HepG2 (cell line): ENCODE measurements at regions not wholly inside any gene's neighbourhood (a gene's known extent, or its start where the extent isn't known, plus 50 kb on each side); places are given as distances from the start of the nearest gene placed in this dataset.

ENCODE experiments used
- ATAC-seq: fragments of 200-7000 bp; cut with Tn5 transposase; 3 replicates; pipeline ENCODE4 v1.9.1; 2020; ENCODE audit warnings: mild to moderate bottlenecking, moderate library complexity
- BruUV-seq: library from RNA; stranded (reverse); fragments of 400-500 nt; replicated peaks from 2 replicates; lab custom pipeline; 2021; lab: Mats Ljungman, UMichigan
- CTCF ChIA-PET: fragments of 300-600 bp; formaldehyde crosslinking; extraction: SDS; loops from one replicate; lab custom pipeline; 2021; ENCODE audit warnings: low total read pairs, inconsistent platforms, low intra/inter-chr PET ratio; lab: Yijun Ruan, JAX
- POLR2A ChIA-PET: fragments of 350-600 bp; sonication (Branson Sonifier 250); formaldehyde crosslinking; loops from one replicate; lab custom pipeline; 2020; ENCODE audit warnings: antibody characterized with exemption, inconsistent platforms; lab: Yijun Ruan, JAX
- DNase-seq: peaks from one replicate; pipeline ENCODE4 v3.0.0-alpha.2; 2015; ENCODE audit warnings: low spot score
- FAIRE-seq: peaks from 3 replicates; lab custom pipeline; 2011; peaks lifted over from hg19 to GRCh38; lab: Jason Lieb, UNC
- H2AFZ ChIP-seq: one replicate; pipeline ENCODE4 v1.6.1; 2011; ENCODE audit warnings: low read length, inconsistent platforms
- H3K27ac ChIP-seq: fragments of 300-600 bp; 3 replicates; pipeline ENCODE4 v1.8.0; 2011; ENCODE audit warnings: mixed run types, mild to moderate bottlenecking, mixed read lengths, low read length, inconsistent platforms; ENCODE audit not compliant: insufficient read depth; ENCODE audit errors: extremely low read length
- H3K27me3 ChIP-seq, 2 experiments: fragments of 200-600 bp in 1 of 2; 2 replicates in 1 of 2; 3 replicates in 1 of 2; pipeline versions ENCODE4 v1.6.0 to v1.8.0; 2011; ENCODE audit warnings: low read length in 2 of 2, mild to moderate bottlenecking in 2 of 2, moderate library complexity in 2 of 2, inconsistent platforms in 1 of 2; ENCODE audit not compliant: insufficient read depth in 2 of 2, control insufficient read depth in 1 of 2
- H3K36me3 ChIP-seq, 2 experiments: fragments of 200-600 bp in 1 of 2; replicated peaks in 1 of 2; 2 replicates in 1 of 2; 3 replicates in 1 of 2; pipeline versions ENCODE4 v1.5.1 to v1.8.0; 2011; ENCODE audit warnings: low read length in 2 of 2, inconsistent platforms in 1 of 2; ENCODE audit not compliant: insufficient read depth in 2 of 2, control insufficient read depth in 1 of 2
- H3K4me1 ChIP-seq: 2 replicates; pipeline ENCODE4 v1.5.1; 2012; ENCODE audit warnings: low read length, inconsistent platforms; ENCODE audit not compliant: insufficient read depth
- H3K4me2 ChIP-seq: 2 replicates; pipeline ENCODE4 v1.6.0; 2011; ENCODE audit warnings: low read depth, low read length, inconsistent platforms
- H3K4me3 ChIP-seq, 3 experiments: fragments of 200-600 bp in 1 of 3; sonication (generic), shearing (Covaris generic) in 1 of 3; replicated peaks in 1 of 3; 2 replicates each; pipeline ENCODE4 v1.5.1; 2011 to 2016; ENCODE audit warnings: low read length in 3 of 3, inconsistent platforms in 2 of 3, low read depth in 2 of 3, mild to moderate bottlenecking in 2 of 3, control low read depth in 1 of 3, mixed read lengths in 1 of 3; ENCODE audit not compliant: insufficient read depth in 1 of 3
- H3K79me2 ChIP-seq: one replicate; pipeline ENCODE4 v1.6.1; 2011; ENCODE audit warnings: low read length, inconsistent platforms; ENCODE audit not compliant: insufficient read depth
- H3K9ac ChIP-seq: 2 replicates; pipeline ENCODE4 v1.6.0; 2011; ENCODE audit warnings: mild to moderate bottlenecking, low read depth, low read length, inconsistent platforms; ENCODE audit not compliant: insufficient read depth
- H3K9me3 ChIP-seq: 2 replicates; pipeline ENCODE4 v1.5.1; 2012; ENCODE audit warnings: mild to moderate bottlenecking, low read length
- H4K20me1 ChIP-seq: 2 replicates; pipeline ENCODE4 v1.6.0; 2011; ENCODE audit warnings: inconsistent platforms, mild to moderate bottlenecking, low read length, moderate library complexity; ENCODE audit not compliant: insufficient read depth
- CREB3 ChIP-seq: sonication (generic); formaldehyde crosslinking; IDR thresholded peaks from 2 replicates; pipeline ENCODE4 v1.5.0; 2020; ENCODE audit warnings: missing genetic modification reagents
- CREM ChIP-seq, 2 experiments: sonication (generic) in 1 of 2; formaldehyde crosslinking in 1 of 2; IDR thresholded peaks; 2 replicates each; pipeline versions ENCODE4 v1.4.0 to v1.6.1; 2016 to 2020; ENCODE audit warnings: antibody characterized with exemption in 1 of 2, mild to moderate bottlenecking in 1 of 2, missing genetic modification reagents in 1 of 2
- CSRNP1 ChIP-seq: sonication (generic); formaldehyde crosslinking; IDR thresholded peaks from 2 replicates; pipeline ENCODE4 v1.8.1; 2023; ENCODE audit warnings: mild to moderate bottlenecking, missing genetic modification reagents
- EED ChIP-seq: sonication (generic); formaldehyde crosslinking; IDR thresholded peaks from 2 replicates; pipeline ENCODE4 v1.5.0; 2020; ENCODE audit warnings: mild to moderate bottlenecking, missing genetic modification reagents
- HMG20B ChIP-seq: conservative IDR thresholded peaks from 2 replicates; pipeline ENCODE4 v1.6.1; 2016; ENCODE audit warnings: missing genetic modification reagents, missing compliant biosample characterization
- HMGA1 ChIP-seq: sonication (generic); formaldehyde crosslinking; conservative IDR thresholded peaks from 2 replicates; pipeline ENCODE4 v1.4.0; 2020; ENCODE audit warnings: missing genetic modification reagents
- MAX ChIP-seq: IDR thresholded peaks from 2 replicates; pipeline ENCODE4 v1.6.1; 2012; ENCODE audit warnings: inconsistent platforms
- NFE2L2 ChIP-seq: fragments of 150-350 bp; IDR thresholded peaks from 2 replicates; pipeline ENCODE4 v1.6.1; 2014; ENCODE audit warnings: low read length
- PATZ1 ChIP-seq: sonication (generic); formaldehyde crosslinking; IDR thresholded peaks from 2 replicates; pipeline ENCODE4 v1.4.0; 2020; ENCODE audit warnings: missing genetic modification reagents
- SRSF9 ChIP-seq: fragments of 200-400 bp; formaldehyde crosslinking; IDR thresholded peaks from 2 replicates; pipeline ENCODE4 v1.6.1; 2018; ENCODE audit warnings: borderline replicate concordance, mild to moderate bottlenecking, low read depth, low read length; ENCODE audit not compliant: insufficient read depth, poor library complexity, severe bottlenecking
- YEATS2 ChIP-seq: sonication (generic); formaldehyde crosslinking; IDR thresholded peaks from 2 replicates; pipeline ENCODE4 v1.4.0; 2020; ENCODE audit warnings: missing genetic modification reagents, borderline replicate concordance
- ZBED4 ChIP-seq: sonication (generic); formaldehyde crosslinking; IDR thresholded peaks from 2 replicates; pipeline ENCODE4 v1.4.0; 2020; ENCODE audit warnings: missing genetic modification reagents, borderline replicate concordance
- ZMYM4 ChIP-seq: sonication (generic); formaldehyde crosslinking; IDR thresholded peaks from 2 replicates; pipeline ENCODE4 v1.8.1; 2023; ENCODE audit warnings: mild to moderate bottlenecking, missing genetic modification reagents
- ZNF251 ChIP-seq: sonication (generic); formaldehyde crosslinking; IDR thresholded peaks from 2 replicates; pipeline ENCODE4 v1.9.0; 2021; ENCODE audit warnings: mild to moderate bottlenecking, missing genetic modification reagents
- ZNF567 ChIP-seq: sonication (generic); formaldehyde crosslinking; IDR thresholded peaks from 2 replicates; pipeline ENCODE4 v1.8.1; 2023; ENCODE audit warnings: mild to moderate bottlenecking, missing genetic modification reagents, borderline replicate concordance
- ZNF577 ChIP-seq: sonication (generic); formaldehyde crosslinking; IDR thresholded peaks from 2 replicates; pipeline ENCODE4 v1.4.0; 2020; ENCODE audit warnings: mild to moderate bottlenecking, low read depth, missing genetic modification reagents, borderline replicate concordance
- WGBS: methylation state at CpG from one replicate; pipeline ENCODE4 v1.1.6; 2017; ENCODE audit warnings: low lambda C conversion rate; 5-methylcytosine and 5-hydroxymethylcytosine counted together
- in situ Hi-C: cut with HindIII; loops from 2 replicates; pipeline ENCODE4 v1.10.0; 2017; ENCODE audit warnings: low pct_unique_long_range_greater_than_20kb; ENCODE audit not compliant: extremely low pct_ligation_motif_present
- intact Hi-C: fragments of 100-400 bp; cut with micrococcal nuclease; formaldehyde crosslinking; loops from one replicate; pipeline ENCODE4 v1.10.0; 2022; ENCODE audit not compliant: unreplicated experiment

- intact Hi-C loops: no loop called here
These were observed 69.2 kb downstream of the CYB561 start for GRCh38 chr17:63376949-63377348.

More at GRCh38 chr17:63376949-63377348, 69.2 kb downstream of the CYB561 start:
- no peak overlapping the region for H2AFZ ChIP-seq
- no peak for ATAC-seq
- no peak overlapping the region for H3K9ac ChIP-seq
- WGBS: 3% methylated on average over 3 of the region's 3 CpGs
- no TSS peak for BruUV-seq
- CTCF ChIA-PET: no interaction called here
- in situ Hi-C loops: no loop called here
- peaks cover 0 to 5% of the 10 kb centered on the region in 2 experiments; a peak in 2 of 5 replicates for H3K27me3 ChIP-seq
- H3K27ac ChIP-seq: no peak overlapping the region
- H3K4me1 ChIP-seq: no peaks in the 10 kb centered on the region
- no peak overlapping the region for H3K4me3 ChIP-seq
- no peaks in the 10 kb centered on the region for H3K36me3 ChIP-seq
- no peak for DNase-seq
- no peaks in the 10 kb centered on the region for H4K20me1 ChIP-seq
- H3K9me3 ChIP-seq: peaks cover 11% of the 10 kb centered on the region; the same call in 1 of the 2 replicates
- TF ChIP-seq ZNF567 (CRISPR knock-in tag) (no peak), ZMYM4 (CRISPR knock-in tag) (no peak), YEATS2 (CRISPR knock-in tag) (no peak), MAX (no peak), ZBED4 (CRISPR knock-in tag) (no peak), SRSF9 (no peak), EED (CRISPR knock-in tag) (no peak), ZNF251 (no peak), HMGA1 (CRISPR knock-in tag) (no peak), CREM (IDR thresholded peaks at IDR 0.05) (no peak), CREM (CRISPR knock-in tag; IDR thresholded peaks at IDR 0.05) (no peak), CSRNP1 (CRISPR knock-in tag) (no peak), ZNF577 (no peak), CREB3 (no peak), PATZ1 (CRISPR knock-in tag) (no peak), HMG20B (CRISPR knock-in tag) (no peak), NFE2L2 (no peak)
- no peak overlapping the region for H3K4me2 ChIP-seq
- POLR2A ChIA-PET: no interaction called here
- H3K79me2 ChIP-seq: no peaks in the 10 kb centered on the region
- no peak for FAIRE-seq
